Activated CD8-positive, alpha-beta T cell treated with anti-CD3 and anti-CD28 coated beads, Interleukin-2, amount 10 ng/mL, durations not matched to agents 7 days and 5 days (primary cell): ENCODE measurements at regions not wholly inside any gene's neighbourhood (a gene's known extent, or its start where the extent isn't known, plus 50 kb on each side); places are given as distances from the start of the nearest gene placed in this dataset.
"Not testable (repeated sequence)": the region's sequence is repeated elsewhere in the genome, so short reads cannot be mapped to it uniquely, and the experiment has no call there.

Experiments
- ATAC-seq: fragments of 150-1000 bp; cut with Tn5 transposase; one replicate; pipeline ENCODE4 v1.10.0; 2021; ENCODE audit warnings: moderate library complexity
- CTCF ChIA-PET: fragments of 350-600 bp; sonication (Branson Sonifier 250); formaldehyde crosslinking; loops from one replicate; lab custom pipeline; 2021; ENCODE audit warnings: antibody characterized with exemption; lab: Charles Lee
- POLR2A ChIA-PET: fragments of 350-600 bp; sonication (Branson Sonifier 250); formaldehyde crosslinking; loops from one replicate; lab custom pipeline; 2021; ENCODE audit warnings: antibody characterized with exemption; lab: Charles Lee
- DNase-seq: peaks from one replicate; pipeline ENCODE4 v3.0.0-alpha.2; 2020
- H3K27ac Mint-ChIP-seq: one replicate; pipeline ENCODE4 v1.8.0; 2021; ENCODE audit warnings: mild to moderate bottlenecking, mixed read lengths
- H3K27me3 Mint-ChIP-seq: one replicate; pipeline ENCODE4 v1.8.0; 2021; ENCODE audit warnings: low read depth, mixed read lengths
- H3K36me3 Mint-ChIP-seq: one replicate; pipeline ENCODE4 v1.8.0; 2021; ENCODE audit warnings: low read depth, mixed read lengths
- H3K4me1 Mint-ChIP-seq: one replicate; pipeline ENCODE4 v1.8.0; 2021; ENCODE audit warnings: low read depth, mixed read lengths
- H3K4me3 Mint-ChIP-seq: one replicate; pipeline ENCODE4 v1.8.0; 2021; ENCODE audit warnings: mild to moderate bottlenecking, mixed read lengths
- H3K9me3 Mint-ChIP-seq: one replicate; pipeline ENCODE4 v1.8.0; 2022; ENCODE audit warnings: mixed read lengths; ENCODE audit not compliant: insufficient read depth

DNA sequence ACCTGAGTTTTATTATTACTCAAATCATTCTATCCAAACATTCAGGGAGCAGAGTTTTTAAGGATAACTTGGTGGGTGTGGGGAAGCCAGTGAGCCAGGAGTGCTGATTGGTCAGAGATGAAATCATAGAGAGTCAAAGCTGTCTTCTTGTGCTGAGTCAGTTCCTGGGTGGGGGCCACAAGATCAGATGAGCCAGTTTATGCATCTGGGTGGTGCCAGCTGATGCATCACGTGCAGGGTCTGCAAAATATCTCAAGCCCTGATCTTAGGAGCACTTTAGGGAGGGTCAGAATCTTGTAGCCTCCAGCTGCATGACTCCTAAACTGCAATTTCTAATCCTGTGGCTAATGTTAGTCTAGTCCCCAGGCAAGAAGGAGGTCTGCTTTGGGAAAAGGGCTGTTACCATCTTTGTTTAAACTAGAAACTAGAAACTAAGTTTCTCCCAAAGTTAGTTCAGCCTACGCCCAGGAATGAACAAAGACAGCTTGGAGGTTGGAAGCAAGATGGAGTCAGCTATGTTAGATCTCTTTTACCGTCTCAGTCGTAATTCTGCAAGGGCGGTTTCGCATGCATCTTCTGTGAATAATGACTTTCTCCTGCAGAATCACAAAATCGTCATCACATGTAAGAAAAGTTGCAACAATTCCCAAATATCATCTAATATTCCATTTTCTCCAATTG lies 97.5 kb downstream of the ZNF664 start:
- H3K4me1 Mint-ChIP-seq, POLR2A ChIA-PET, ATAC-seq, H3K4me3 Mint-ChIP-seq, H3K36me3 Mint-ChIP-seq, DNase-seq, CTCF ChIA-PET, H3K9me3 Mint-ChIP-seq, H3K27ac Mint-ChIP-seq: not testable (repeated sequence)
- peaks cover 12% of the 10 kb centered on the region for H3K27me3 Mint-ChIP-seq

DNA sequence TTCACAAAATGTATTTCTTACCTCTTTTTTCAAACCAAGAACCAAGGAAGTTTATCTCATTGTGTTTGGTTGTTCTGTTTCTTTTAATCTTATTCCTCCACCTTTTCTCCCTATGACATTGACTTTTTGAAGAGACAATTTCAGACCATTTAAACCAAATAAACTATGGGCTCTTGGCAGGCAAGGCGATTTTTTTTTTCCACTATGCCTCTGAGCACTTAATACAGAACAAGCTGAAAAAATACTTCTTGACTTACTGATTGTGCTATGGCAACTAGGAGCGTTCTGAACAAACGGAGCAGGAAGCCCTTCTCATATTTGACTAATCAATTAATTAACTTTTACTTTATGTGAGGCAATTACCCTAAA lies 98.0 kb downstream of the ZNF664 start:
- DNase-seq: no peak
- POLR2A ChIA-PET: no interaction called here
- CTCF ChIA-PET: no interaction called here
- H3K9me3 Mint-ChIP-seq: peaks cover 5% of the 10 kb centered on the region
- no peaks in the 10 kb centered on the region for H3K36me3 Mint-ChIP-seq
- peaks cover 7% of the 10 kb centered on the region for H3K4me1 Mint-ChIP-seq
- H3K4me3 Mint-ChIP-seq: no peak overlapping the region
- peaks cover 12% of the 10 kb centered on the region for H3K27me3 Mint-ChIP-seq
- ATAC-seq: no peak
- H3K27ac Mint-ChIP-seq: no peak overlapping the region

DNA sequence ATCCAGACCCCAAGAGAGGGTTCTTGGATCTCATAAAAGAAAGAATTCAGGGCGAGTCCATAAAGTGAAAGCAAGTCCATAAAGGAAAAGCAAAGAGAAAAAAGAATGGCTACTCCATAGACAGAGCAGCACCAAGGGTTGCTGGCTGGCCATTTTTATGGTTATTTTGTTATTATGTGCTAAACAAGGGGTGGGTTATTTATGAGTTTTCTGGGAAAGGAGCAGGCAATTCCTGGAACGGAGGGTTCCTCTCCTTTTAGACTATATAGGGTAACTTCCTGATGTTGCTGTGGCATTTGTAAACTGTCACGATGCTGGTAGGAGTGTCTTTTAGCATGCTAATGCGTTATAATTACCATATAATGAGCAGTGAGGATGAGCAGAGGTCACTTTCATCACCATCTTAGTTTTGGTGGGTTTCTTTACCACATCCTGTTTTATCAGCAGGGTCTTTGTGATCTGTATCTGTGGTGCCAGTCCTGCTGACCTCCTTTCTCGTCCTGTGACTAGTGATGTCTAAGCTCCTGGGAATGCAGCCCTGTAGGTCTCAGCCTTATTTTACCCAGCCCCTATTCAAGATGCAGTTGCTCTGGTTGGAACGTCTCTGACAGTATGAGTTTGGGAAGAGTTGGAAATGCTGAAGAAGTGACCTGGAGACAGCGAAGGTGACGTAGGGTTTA lies 100.5 kb downstream of the ZNF664 start:
- CTCF ChIA-PET: no interaction called here
- Mint-ChIP-seq H3K9me3 (no peaks in the 10 kb centered on the region), H3K4me1 (peaks cover 7% of the 10 kb centered on the region), H3K27ac (no peak overlapping the region), H3K36me3 (no peaks in the 10 kb centered on the region), H3K27me3 (peaks cover 12% of the 10 kb centered on the region), H3K4me3 (no peak overlapping the region)
- DNase-seq (no peak), ATAC-seq (no peak)
- POLR2A ChIA-PET: no interaction called here

DNA sequence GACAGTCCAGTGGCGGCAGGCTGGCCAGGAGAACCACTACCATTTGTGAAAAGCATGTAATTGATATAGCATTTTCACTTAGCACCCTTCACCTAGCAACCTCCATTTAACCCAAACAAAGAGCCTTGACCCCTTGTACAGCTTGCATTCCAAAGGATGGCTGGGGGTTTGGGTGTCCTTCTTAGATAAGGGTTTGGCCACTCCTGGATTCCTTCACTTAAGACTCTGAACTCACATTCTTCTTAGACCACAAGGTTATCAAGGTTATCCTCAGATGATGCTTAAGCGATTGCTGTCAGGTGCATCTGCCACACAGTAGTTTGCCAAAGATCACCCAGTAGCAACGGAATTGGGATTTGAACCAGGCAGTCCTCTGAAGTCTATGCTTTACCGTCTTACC lies 102.8 kb downstream of the ZNF664 start:
- Mint-ChIP-seq H3K4me3 (no peak overlapping the region), H3K27ac (no peak overlapping the region), H3K27me3 (peaks cover 11% of the 10 kb centered on the region), H3K9me3 (no peaks in the 10 kb centered on the region), H3K36me3 (no peaks in the 10 kb centered on the region), H3K4me1 (peaks cover 7% of the 10 kb centered on the region)
- ChIA-PET CTCF (no interaction called here), POLR2A (no interaction called here)
- ATAC-seq (no peak), DNase-seq (no peak)

DNA sequence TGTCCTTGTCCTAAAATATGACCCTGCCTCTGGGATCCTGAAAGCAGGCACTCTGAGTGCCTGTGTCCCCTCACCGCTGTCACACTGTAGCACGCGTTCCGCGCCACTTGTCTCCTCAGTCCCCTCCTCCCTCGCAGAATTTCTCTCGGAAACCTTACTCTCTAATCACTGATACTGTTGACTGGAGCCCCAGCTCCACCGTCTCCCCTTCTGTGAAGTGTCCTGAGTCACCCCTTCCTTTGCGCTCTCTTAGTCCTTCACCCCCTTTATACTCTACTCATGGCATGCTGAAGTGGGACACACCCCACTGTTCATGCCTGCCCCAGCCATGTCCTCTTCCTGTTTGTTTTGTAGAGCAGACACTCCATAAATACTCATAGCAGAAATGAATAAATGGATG lies 104.7 kb downstream of the ZNF664 start:
- DNase-seq (no peak), ATAC-seq (no peak)
- CTCF ChIA-PET: no interaction called here
- Mint-ChIP-seq H3K36me3 (no peaks in the 10 kb centered on the region), H3K4me3 (no peak overlapping the region), H3K27me3 (peaks cover 8% of the 10 kb centered on the region), H3K9me3 (no peaks in the 10 kb centered on the region), H3K4me1 (peaks cover 7% of the 10 kb centered on the region), H3K27ac (no peak overlapping the region)
- POLR2A ChIA-PET: no interaction called here

DNA sequence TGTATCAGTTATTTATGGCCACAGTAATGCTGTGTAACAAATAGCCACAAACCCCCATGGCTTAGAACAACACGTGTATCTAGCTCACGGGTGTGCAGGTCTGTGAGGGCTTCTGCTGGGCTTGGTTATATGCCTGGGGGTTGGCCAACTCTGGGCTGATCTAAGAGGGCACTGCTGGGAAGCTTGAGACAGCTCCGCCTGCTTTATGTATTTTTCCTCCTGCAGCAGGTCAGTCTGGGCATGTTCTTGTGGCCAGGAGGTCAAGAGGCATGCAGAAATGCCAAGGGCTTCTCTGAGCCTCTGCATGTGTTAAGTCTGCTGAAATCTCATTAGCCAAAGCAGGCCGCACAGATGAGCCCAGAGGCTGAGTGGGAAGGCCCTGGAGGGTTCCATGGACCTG lies 105.8 kb downstream of the ZNF664 start:
- CTCF ChIA-PET: no interaction called here
- no peak for ATAC-seq
- Mint-ChIP-seq H3K27me3 (peaks cover 6% of the 10 kb centered on the region), H3K9me3 (no peaks in the 10 kb centered on the region), H3K4me3 (no peak overlapping the region), H3K27ac (no peak overlapping the region), H3K36me3 (no peaks in the 10 kb centered on the region), H3K4me1 (no peaks in the 10 kb centered on the region)
- no peak for DNase-seq
- POLR2A ChIA-PET: no interaction called here

DNA sequence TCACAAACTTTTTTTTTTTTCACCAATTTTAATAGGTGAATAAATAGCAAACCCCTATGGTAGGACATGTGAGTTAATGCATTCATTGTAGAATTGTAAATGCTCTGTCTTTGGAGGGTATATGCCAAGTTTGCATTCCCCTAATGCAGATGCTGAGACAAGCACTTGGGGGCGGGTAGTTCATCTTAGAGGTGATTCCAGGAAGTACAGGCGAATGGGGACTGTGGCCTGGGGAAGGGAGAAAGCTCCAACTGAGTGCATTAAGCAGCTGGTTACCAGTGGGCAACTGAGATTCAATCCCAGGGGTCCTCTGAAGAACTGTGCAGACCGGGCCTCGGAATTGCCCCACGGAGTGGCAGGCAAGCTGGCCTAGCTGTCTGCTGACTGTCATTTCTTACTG lies 107.6 kb downstream of the ZNF664 start:
- Mint-ChIP-seq H3K27me3 (no peaks in the 10 kb centered on the region), H3K36me3 (no peaks in the 10 kb centered on the region), H3K27ac (no peak overlapping the region), H3K4me1 (no peaks in the 10 kb centered on the region), H3K4me3 (no peak overlapping the region), H3K9me3 (no peaks in the 10 kb centered on the region)
- DNase-seq: no peak
- CTCF ChIA-PET: no interaction called here
- POLR2A ChIA-PET: no interaction called here
- ATAC-seq: no peak

DNA sequence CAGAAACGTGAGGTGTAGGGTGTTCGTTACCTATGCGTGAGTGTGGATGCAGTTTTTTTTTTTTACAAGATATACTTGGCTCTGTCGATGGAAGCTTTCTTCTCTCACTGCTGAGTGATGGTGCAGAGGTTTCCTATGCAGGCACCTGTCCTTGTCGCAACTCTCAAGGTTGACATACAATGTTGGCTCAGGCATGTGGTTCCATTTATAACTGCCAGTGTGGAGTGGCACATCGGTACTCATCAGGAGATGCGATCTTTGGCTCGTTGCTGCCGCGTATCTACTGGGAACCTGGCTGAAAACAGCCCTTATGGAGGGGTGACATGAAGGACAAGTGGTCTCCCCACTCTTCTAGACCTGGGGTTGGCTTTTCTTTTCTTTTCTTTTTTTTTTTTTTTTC lies 109.0 kb downstream of the ZNF664 start:
- ChIA-PET CTCF (no interaction called here), POLR2A (no interaction called here)
- ATAC-seq (no peak), DNase-seq (no peak)
- no peak overlapping the region for H3K27ac Mint-ChIP-seq
- no peaks in the 10 kb centered on the region for H3K4me1 Mint-ChIP-seq
- H3K27me3 Mint-ChIP-seq: no peaks in the 10 kb centered on the region
- no peak overlapping the region for H3K4me3 Mint-ChIP-seq
- H3K36me3 Mint-ChIP-seq: no peaks in the 10 kb centered on the region
- no peaks in the 10 kb centered on the region for H3K9me3 Mint-ChIP-seq

DNA sequence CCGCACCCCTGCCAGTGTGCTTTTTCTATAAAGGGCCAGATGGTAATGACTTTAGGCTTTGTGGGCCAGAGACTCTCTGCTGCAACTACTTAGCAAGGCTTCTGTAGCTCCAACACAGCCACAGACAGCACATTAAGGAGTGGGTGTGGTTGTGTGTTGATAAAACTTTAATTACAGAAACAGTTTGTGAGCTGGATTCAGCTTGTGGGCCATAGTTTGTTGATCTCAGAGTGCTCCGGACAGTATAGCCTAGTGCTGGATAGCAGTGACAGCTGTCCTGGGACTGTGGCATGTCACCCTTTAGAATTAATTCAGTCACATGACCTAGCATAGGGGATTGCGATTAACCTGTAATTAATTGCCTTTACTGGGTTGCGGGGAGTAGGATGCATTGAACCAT lies 109.7 kb downstream of the ZNF664 start:
- ChIA-PET POLR2A (no interaction called here), CTCF (no interaction called here)
- H3K4me3 Mint-ChIP-seq: no peak overlapping the region
- no peak overlapping the region for H3K27ac Mint-ChIP-seq
- no peak for DNase-seq
- H3K9me3 Mint-ChIP-seq: no peaks in the 10 kb centered on the region
- no peaks in the 10 kb centered on the region for H3K27me3 Mint-ChIP-seq
- no peaks in the 10 kb centered on the region for H3K36me3 Mint-ChIP-seq
- no peak for ATAC-seq
- H3K4me1 Mint-ChIP-seq: no peaks in the 10 kb centered on the region

DNA sequence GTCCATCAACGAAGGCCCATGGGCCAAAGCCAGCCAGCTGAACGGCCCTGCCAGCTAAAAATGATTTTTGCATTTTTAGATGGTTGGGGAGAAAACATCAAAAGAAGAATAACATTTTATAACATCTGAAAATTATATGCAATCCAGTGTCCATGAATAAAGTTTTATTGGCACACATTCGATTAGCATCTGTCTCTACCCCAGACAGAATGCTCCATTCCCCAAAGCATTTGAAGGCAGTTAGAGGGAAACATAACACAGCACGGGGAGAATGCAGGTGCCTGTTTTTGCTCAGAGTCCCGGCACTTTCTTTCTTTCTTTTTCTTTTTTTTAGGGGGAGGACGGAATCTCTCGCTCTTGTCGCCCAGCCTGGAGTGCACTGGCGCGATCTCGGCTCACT lies 110.7 kb downstream of the ZNF664 start:
- ATAC-seq (no peak), DNase-seq (no peak)
- H3K27ac Mint-ChIP-seq: no peak overlapping the region
- ChIA-PET CTCF (interaction anchor here (0.7 kb wide), 1 partner anchor 145 kb away, joined by 3 read pairs; no protein-coding TSS in a partner anchor), POLR2A (no interaction called here)
- H3K4me3 Mint-ChIP-seq: no peak overlapping the region
- H3K4me1 Mint-ChIP-seq: no peaks in the 10 kb centered on the region
- H3K27me3 Mint-ChIP-seq: no peaks in the 10 kb centered on the region
- H3K9me3 Mint-ChIP-seq: no peaks in the 10 kb centered on the region
- no peaks in the 10 kb centered on the region for H3K36me3 Mint-ChIP-seq

DNA sequence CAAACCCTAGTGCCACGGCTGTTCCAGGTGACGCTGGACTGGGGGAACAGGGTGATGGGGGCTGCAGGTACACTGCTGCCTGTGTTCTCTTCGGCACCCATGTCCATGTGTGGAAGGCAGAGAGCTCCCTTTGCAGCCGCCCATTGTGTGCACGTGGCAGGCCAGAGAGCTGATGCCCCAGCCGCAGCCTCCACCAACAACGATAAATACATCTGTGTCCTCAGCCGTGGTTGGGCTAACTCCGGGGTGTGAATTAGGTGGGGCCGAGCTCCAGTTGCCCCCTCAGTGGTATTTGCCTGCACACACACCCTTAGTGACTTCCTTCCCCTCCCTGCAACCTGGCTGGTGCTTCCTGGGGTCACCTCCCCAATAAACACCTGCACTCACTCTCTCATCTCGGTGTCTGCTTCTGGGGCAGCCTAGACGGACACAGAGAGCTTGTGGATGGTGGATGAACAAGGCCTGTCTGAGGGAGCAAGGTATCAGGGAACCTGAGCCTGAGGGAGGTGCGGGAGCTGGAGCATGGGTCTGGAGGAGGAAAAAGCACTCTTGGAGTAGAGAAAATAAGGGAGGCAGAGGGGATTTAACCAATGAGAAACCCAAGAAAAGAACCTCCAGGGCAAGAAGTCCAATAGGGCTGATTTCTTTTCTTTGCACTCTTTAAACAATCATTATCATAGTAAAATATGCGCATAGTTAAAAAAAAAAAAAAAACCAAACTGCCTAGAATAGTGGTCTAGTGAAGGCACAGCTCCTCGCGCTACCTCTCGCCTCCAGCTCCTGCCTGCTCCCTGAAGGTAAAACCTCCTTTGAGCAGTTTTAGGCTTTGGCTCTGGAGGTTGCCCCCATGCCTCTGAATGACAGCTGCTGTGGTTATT lies 112.6 kb downstream of the ZNF664 start:
- Mint-ChIP-seq H3K27me3 (no peaks in the 10 kb centered on the region), H3K9me3 (no peaks in the 10 kb centered on the region), H3K36me3 (no peaks in the 10 kb centered on the region), H3K27ac (no peak overlapping the region), H3K4me3 (no peak overlapping the region), H3K4me1 (no peaks in the 10 kb centered on the region)
- DNase-seq (no peak), ATAC-seq (no peak)
- ChIA-PET CTCF (no interaction called here), POLR2A (no interaction called here)

DNA sequence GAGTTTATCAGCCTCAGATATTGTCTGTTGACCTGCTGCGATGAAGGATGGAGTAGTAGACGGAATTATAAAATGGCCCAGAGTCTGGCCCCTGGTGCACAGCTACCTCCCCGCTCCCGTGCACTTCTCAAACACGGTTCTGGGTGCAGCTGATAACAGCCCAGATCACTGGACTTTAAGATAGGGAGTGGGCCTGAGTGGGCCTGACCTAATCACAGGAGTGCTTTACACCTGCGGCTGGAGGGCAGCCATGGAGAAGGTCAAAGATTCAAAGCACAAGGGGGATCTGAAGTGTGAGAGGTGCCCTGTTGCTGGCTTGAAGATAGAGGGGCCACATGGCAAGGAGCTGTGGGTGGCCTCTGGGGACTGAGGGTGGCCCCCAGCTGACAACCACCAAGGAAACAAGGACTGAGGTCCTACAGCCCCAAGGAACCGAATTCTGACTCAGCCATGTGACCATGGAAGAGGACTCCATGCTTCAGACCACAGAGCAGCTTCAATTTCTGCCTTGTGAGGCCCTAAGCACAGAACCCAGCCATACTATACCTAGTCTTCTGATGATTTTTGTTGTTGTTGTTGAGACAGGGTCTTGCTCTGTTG lies 113.4 kb downstream of the ZNF664 start:
- ATAC-seq: no peak
- Mint-ChIP-seq H3K4me1 (no peaks in the 10 kb centered on the region), H3K9me3 (no peaks in the 10 kb centered on the region), H3K4me3 (no peak overlapping the region), H3K27ac (no peak overlapping the region), H3K36me3 (no peaks in the 10 kb centered on the region), H3K27me3 (no peaks in the 10 kb centered on the region)
- POLR2A ChIA-PET: no interaction called here
- CTCF ChIA-PET: no interaction called here
- DNase-seq: no peak
